ENCODE measurements at regions not wholly inside any gene's neighbourhood (a gene's known extent, or its start where the extent isn't known, plus 50 kb on each side); places are given as distances from the start of the nearest gene placed in this dataset.

GRCh38 chr2:206873423-206873822 lies 65.9 kb upstream of the CPO start (continued):
- TF ChIP-seq EED (IDR thresholded peaks at IDR 0.05; ENCODE audit: low read depth) (no peak), ZZZ3 (IDR thresholded peaks at IDR 0.05; ENCODE audit: control insufficient read depth, insufficient read length, low read depth) (no peak)

- Histone ChIP-seq H3K4me3 (no peak overlapping the region), H3K9me3 (replicated peaks; ENCODE audit: control insufficient read depth, insufficient read depth, low read length) (no peaks in the 10 kb centered on the region), H3K27ac (ENCODE audit: control insufficient read depth, insufficient read depth) (no peak overlapping the region), H4K20me1 (ENCODE audit: control insufficient read depth, insufficient read depth) (no peaks in the 10 kb centered on the region), H3K4me2 (ENCODE audit: control insufficient read depth, insufficient read depth) (no peak overlapping the region), H3K27me3 (replicated peaks in 1 of 2; ENCODE audit: control insufficient read depth in 2 of 2, insufficient read depth in 2 of 2, low read length in 1 of 2) (no peaks in the 10 kb centered on the region; a peak in 1 of 4 replicates), H3K4me1 (ENCODE audit: control insufficient read depth, insufficient read depth, low read length) (no peaks in the 10 kb centered on the region), H3K36me3 (ENCODE audit: control insufficient read depth in 2 of 2, insufficient read depth in 2 of 2, low read length in 1 of 2) (no peaks in the 10 kb centered on the region), H3K9ac (ENCODE audit: control insufficient read depth, insufficient read depth, low read length) (no peak overlapping the region), H3K79me2 (ENCODE audit: control insufficient read depth, insufficient read depth, low read length) (no peaks in the 10 kb centered on the region), H2AFZ (ENCODE audit: control insufficient read depth, low read depth, low read length) (no peak overlapping the region)
- ATAC-seq (no peak), DNase-seq (ENCODE audit: low read depth, low spot score) (no peak), FAIRE-seq (no peak)
- ChIA-PET POLR2A (no interaction called here), SMC1A (ENCODE audit: uncharacterized antibody, unreplicated experiment) (no interaction called here), RAD21 (ENCODE audit: unreplicated experiment) (no interaction called here), CTCF (no interaction called here)
- 2% methylated on average over 2 of the region's 2 CpGs for WGBS (ENCODE audit: insufficient coverage, insufficient replicate concordance, low lambda C conversion rate, missing lambda C conversion rate)
- intact Hi-C loops (cut with micrococcal nuclease; ENCODE audit: unreplicated experiment) (no loop called here), in situ Hi-C loops (cut with MboI) (no loop called here)
- no TSS peak for BruUV-seq (replicated peaks)
- TF ChIP-seq KDM1A (IDR thresholded peaks at IDR 0.05; ENCODE audit: borderline replicate concordance) (no peak), E4F1 (IDR thresholded peaks at IDR 0.05; ENCODE audit: borderline replicate concordance, partially characterized antibody) (no peak), RUNX3 (IDR thresholded peaks at IDR 0.05; ENCODE audit: low read length) (no peak), STAT3 (IDR thresholded peaks at IDR 0.05; ENCODE audit: low read depth, low read length) (no peak), BCL11A (IDR thresholded peaks at IDR 0.05; ENCODE audit: low read depth, low read length) (no peak), ATF3 (IDR thresholded peaks at IDR 0.05; ENCODE audit: borderline replicate concordance, extremely low read depth, low read depth, low read length) (no peak), SP1 (IDR thresholded peaks at IDR 0.05; ENCODE audit: low read depth, low read length) (no peak), IRF4 (IDR thresholded peaks at IDR 0.05; ENCODE audit: low read depth, low read length) (no peak), CREM (IDR thresholded peaks at IDR 0.05; ENCODE audit: low read depth) (no peak), PML (IDR thresholded peaks at IDR 0.05; ENCODE audit: low read length) (no peak), POLR2AphosphoS5 (IDR thresholded peaks at IDR 0.05; ENCODE audit: low read length) (no peak), IRF3 (IDR thresholded peaks at IDR 0.05) (no peak), SUPT20H (IDR thresholded peaks at IDR 0.05; ENCODE audit: borderline replicate concordance, control insufficient read depth, low read depth, low read length) (no peak), ZNF622 (IDR thresholded peaks at IDR 0.05) (no peak), BRCA1 (IDR thresholded peaks at IDR 0.05; ENCODE audit: low read depth, low read length) (no peak), SKIL (IDR thresholded peaks at IDR 0.05; ENCODE audit: low read depth, poor library complexity, severe bottlenecking) (no peak), MEF2B (IDR thresholded peaks at IDR 0.05; ENCODE audit: partially characterized antibody, poor library complexity, severe bottlenecking) (no peak), SRF (IDR thresholded peaks at IDR 0.05; ENCODE audit: low read depth in 2 of 2, low read length in 2 of 2) (no peak)
Measured at GRCh38 chr2:206875701-206876100, 63.6 kb upstream of the CPO start.

Measured in GM12878 (cell line).